ENCODE measurements at regions not wholly inside any gene's neighbourhood (a gene's known extent, or its start where the extent isn't known, plus 50 kb on each side); places are given as distances from the start of the nearest gene placed in this dataset.

GRCh38 chr19:28332886-28333285, 880.1 kb downstream of the UQCRFS1 start:
- TF ChIP-seq CTCF (conservative IDR thresholded peaks at IDR 0.05; ENCODE audit: low read length) (no peak), EZH2phosphoT487 (IDR thresholded peaks at IDR 0.05; ENCODE audit: borderline replicate concordance) (no peak)

Data from Loucy (cell line).